Keratinocyte (primary cell): ENCODE measurements at regions not wholly inside any gene's neighbourhood (a gene's known extent, or its start where the extent isn't known, plus 50 kb on each side); places are given as distances from the start of the nearest gene placed in this dataset.

Source experiments
- DNase-seq: peaks from one replicate; pipeline ENCODE4 v3.0.0-alpha.2; 2011; ENCODE audit warnings: low read depth, missing footprints, low spot score
- FAIRE-seq: peaks from 2 replicates; lab custom pipeline; 2011; peaks lifted over from hg19 to GRCh38; lab: Jason Lieb, UNC
- H2AFZ ChIP-seq: 2 replicates; pipeline ENCODE4 v1.6.0; 2012; ENCODE audit warnings: low read length, control low read depth, inconsistent platforms; ENCODE audit not compliant: control insufficient read depth
- H3K27ac ChIP-seq: 2 replicates; pipeline ENCODE4 v1.5.1; 2011; ENCODE audit warnings: low read length; ENCODE audit not compliant: control insufficient read depth, insufficient read depth
- H3K27me3 ChIP-seq: 3 replicates; pipeline ENCODE4 v1.6.0; 2011; ENCODE audit warnings: low read length; ENCODE audit not compliant: control insufficient read depth, insufficient read depth; ENCODE audit errors: extremely low read depth
- H3K36me3 ChIP-seq, 2 experiments: 2 replicates in 1 of 2; 3 replicates in 1 of 2; pipeline ENCODE4 v1.5.1; 2011; ENCODE audit warnings: low read length in 2 of 2, mild to moderate bottlenecking in 1 of 2; ENCODE audit not compliant: control insufficient read depth in 2 of 2, insufficient read depth in 2 of 2; ENCODE audit errors: extremely low read depth in 1 of 2
- H3K4me1 ChIP-seq: 3 replicates; pipeline ENCODE4 v1.5.1; 2011; ENCODE audit warnings: low read length; ENCODE audit not compliant: control insufficient read depth, insufficient read depth; ENCODE audit errors: extremely low read depth
- H3K4me2 ChIP-seq: 3 replicates; pipeline ENCODE4 v1.6.0; 2011; ENCODE audit warnings: low read depth, low read length; ENCODE audit not compliant: control insufficient read depth, insufficient read depth; ENCODE audit errors: extremely low read depth
- H3K4me3 ChIP-seq, 3 experiments: fragments of 200-600 bp in 1 of 3; sonication (generic) in 1 of 3; 2 replicates in 2 of 3; 3 replicates in 1 of 3; pipeline ENCODE4 v1.5.1; 2011 to 2016; ENCODE audit warnings: low read length in 3 of 3, mild to moderate bottlenecking in 3 of 3, control low read depth in 2 of 3, inconsistent platforms in 1 of 3, low read depth in 1 of 3, mixed read lengths in 1 of 3, mixed run types in 1 of 3, moderate library complexity in 1 of 3; ENCODE audit not compliant: control insufficient read depth in 2 of 3, insufficient read depth in 2 of 3; ENCODE audit errors: extremely low read depth in 1 of 3
- H3K79me2 ChIP-seq: 2 replicates; pipeline ENCODE4 v1.6.0; 2012; ENCODE audit warnings: low read length; ENCODE audit not compliant: control insufficient read depth, insufficient read depth
- H3K9ac ChIP-seq: 3 replicates; pipeline ENCODE4 v1.6.0; 2011; ENCODE audit warnings: low read length; ENCODE audit not compliant: control insufficient read depth, insufficient read depth; ENCODE audit errors: extremely low read depth
- H3K9me1 ChIP-seq: 3 replicates; pipeline ENCODE4 v1.6.0; 2011; ENCODE audit warnings: low read length; ENCODE audit not compliant: control insufficient read depth, insufficient read depth; ENCODE audit errors: extremely low read depth
- H3K9me3 ChIP-seq: 2 replicates; pipeline ENCODE4 v1.5.1; 2012; ENCODE audit warnings: low read depth, low read length; ENCODE audit not compliant: control insufficient read depth
- H4K20me1 ChIP-seq: 3 replicates; pipeline ENCODE4 v1.6.0; 2011; ENCODE audit warnings: low read length; ENCODE audit not compliant: control insufficient read depth, insufficient read depth; ENCODE audit errors: extremely low read depth
- EZH2 ChIP-seq: IDR thresholded peaks from one replicate; pipeline ENCODE4 v1.6.1; 2012; ENCODE audit warnings: inconsistent platforms, mild to moderate bottlenecking, low read length, moderate library complexity
- dilution Hi-C: fragments of 300-500 bp; cut with MboI; formaldehyde crosslinking; loops from one replicate; pipeline ENCODE4 v1.7.0; 2020; ENCODE audit warnings: low sequenced_read_pairs; ENCODE audit not compliant: extremely low pct_ligation_motif_present
- TF ChIP-seq, protein P1 (sequence below), 3 experiments: IDR thresholded peaks in 1 of 3; conservative IDR thresholded peaks in 1 of 3; optimal IDR thresholded peaks in 1 of 3; 2 replicates in 2 of 3; 3 replicates in 1 of 3; pipeline versions ENCODE3 to v1.5.1; 2011; ENCODE audit warnings: low read length in 3 of 3, mild to moderate bottlenecking in 3 of 3, moderate library complexity in 2 of 3, control low read depth in 1 of 3, inconsistent platforms in 1 of 3; ENCODE audit not compliant: insufficient read depth in 2 of 3; ENCODE audit errors: extremely low read depth in 1 of 3

DNA sequence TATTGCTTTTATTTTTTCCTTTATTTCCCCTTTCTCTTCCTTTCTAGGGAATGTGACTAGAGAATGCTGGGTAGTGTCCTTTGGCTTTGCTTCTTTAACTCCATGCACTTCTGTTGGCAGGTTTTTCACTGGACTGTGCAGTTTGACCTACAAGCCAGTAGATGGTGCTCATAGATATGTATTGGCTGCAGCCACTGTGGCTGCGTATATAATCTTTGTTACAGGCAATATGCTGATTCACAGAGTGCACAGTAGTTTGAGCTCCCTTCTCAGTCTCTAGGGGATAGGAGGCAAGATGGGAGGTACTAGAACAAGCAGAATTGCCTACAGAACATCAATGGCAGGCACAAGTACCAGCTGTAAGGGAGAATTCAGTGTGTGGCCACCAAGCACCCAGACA is 503.5 kb downstream of the LRFN5 start:
- no peaks in the 10 kb centered on the region for H4K20me1 ChIP-seq
- H2AFZ ChIP-seq: no peak overlapping the region
- H3K27ac ChIP-seq: no peak overlapping the region
- H3K79me2 ChIP-seq: no peaks in the 10 kb centered on the region
- no peak for DNase-seq
- TF ChIP-seq EZH2: no peak
- TF ChIP-seq, protein P1, sequence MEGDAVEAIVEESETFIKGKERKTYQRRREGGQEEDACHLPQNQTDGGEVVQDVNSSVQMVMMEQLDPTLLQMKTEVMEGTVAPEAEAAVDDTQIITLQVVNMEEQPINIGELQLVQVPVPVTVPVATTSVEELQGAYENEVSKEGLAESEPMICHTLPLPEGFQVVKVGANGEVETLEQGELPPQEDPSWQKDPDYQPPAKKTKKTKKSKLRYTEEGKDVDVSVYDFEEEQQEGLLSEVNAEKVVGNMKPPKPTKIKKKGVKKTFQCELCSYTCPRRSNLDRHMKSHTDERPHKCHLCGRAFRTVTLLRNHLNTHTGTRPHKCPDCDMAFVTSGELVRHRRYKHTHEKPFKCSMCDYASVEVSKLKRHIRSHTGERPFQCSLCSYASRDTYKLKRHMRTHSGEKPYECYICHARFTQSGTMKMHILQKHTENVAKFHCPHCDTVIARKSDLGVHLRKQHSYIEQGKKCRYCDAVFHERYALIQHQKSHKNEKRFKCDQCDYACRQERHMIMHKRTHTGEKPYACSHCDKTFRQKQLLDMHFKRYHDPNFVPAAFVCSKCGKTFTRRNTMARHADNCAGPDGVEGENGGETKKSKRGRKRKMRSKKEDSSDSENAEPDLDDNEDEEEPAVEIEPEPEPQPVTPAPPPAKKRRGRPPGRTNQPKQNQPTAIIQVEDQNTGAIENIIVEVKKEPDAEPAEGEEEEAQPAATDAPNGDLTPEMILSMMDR (optimal IDR thresholded peaks at IDR 0.05 in 1 of 3, IDR thresholded peaks at IDR 0.05 in 1 of 3, conservative IDR thresholded peaks at IDR 0.05 in 1 of 3; ENCODE audit: extremely low read depth in 1 of 3, insufficient read depth in 2 of 3, low read length in 3 of 3): peak; percentile 65 to 73 (median 72)
- H3K4me1 ChIP-seq: no peaks in the 10 kb centered on the region
- no peaks in the 10 kb centered on the region for H3K9me1 ChIP-seq
- dilution Hi-C loops: no loop called here
- H3K36me3 ChIP-seq: no peaks in the 10 kb centered on the region
- H3K9ac ChIP-seq: no peak overlapping the region
- H3K9me3 ChIP-seq: peaks cover 5% of the 10 kb centered on the region
- FAIRE-seq: peak; percentile 81
- H3K27me3 ChIP-seq: no peaks in the 10 kb centered on the region
- H3K4me3 ChIP-seq: no peak overlapping the region
- no peak overlapping the region for H3K4me2 ChIP-seq

DNA sequence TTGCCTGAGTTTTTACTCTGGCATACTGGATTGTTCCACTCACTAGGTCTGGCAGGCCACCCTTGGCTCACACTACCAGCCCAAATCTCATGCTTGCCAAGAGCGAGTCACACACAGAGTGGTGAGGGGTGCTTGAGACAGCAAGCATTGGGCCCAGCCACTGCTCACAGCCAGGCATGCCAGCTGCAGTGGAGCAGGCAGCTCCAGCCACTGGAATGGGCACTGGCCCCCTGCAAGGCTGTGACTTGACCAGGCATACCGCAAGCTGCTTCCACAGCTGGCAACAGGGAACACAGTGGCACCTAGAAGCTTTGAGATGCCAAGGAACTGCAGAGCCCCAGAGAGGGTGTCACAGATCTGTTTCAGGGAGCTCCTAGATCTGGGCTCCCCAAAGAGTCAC is 488.5 kb downstream of the LRFN5 start:
- no peaks in the 10 kb centered on the region for H3K9me3 ChIP-seq
- no peak for FAIRE-seq
- dilution Hi-C loops: no loop called here
- H3K4me2 ChIP-seq: no peak overlapping the region
- no peaks in the 10 kb centered on the region for H3K79me2 ChIP-seq
- H3K4me3 ChIP-seq: no peak overlapping the region
- H3K9ac ChIP-seq: no peak overlapping the region
- H3K4me1 ChIP-seq: no peaks in the 10 kb centered on the region
- no peak overlapping the region for H3K27ac ChIP-seq
- no peak overlapping the region for H2AFZ ChIP-seq
- no peaks in the 10 kb centered on the region for H3K9me1 ChIP-seq
- no peaks in the 10 kb centered on the region for H4K20me1 ChIP-seq
- no peaks in the 10 kb centered on the region for H3K36me3 ChIP-seq
- no peaks in the 10 kb centered on the region for H3K27me3 ChIP-seq
- DNase-seq: no peak
- TF ChIP-seq, protein P1 (optimal IDR thresholded peaks at IDR 0.05 in 1 of 3, IDR thresholded peaks at IDR 0.05 in 1 of 3, conservative IDR thresholded peaks at IDR 0.05 in 1 of 3; ENCODE audit: extremely low read depth in 1 of 3, insufficient read depth in 2 of 3, low read length in 3 of 3): no peak
- TF ChIP-seq EZH2: no peak
